Gastroesophageal sphincter (tissue), 4 donors: ENCODE measurements at regions not wholly inside any gene's neighbourhood (a gene's known extent, or its start where the extent isn't known, plus 50 kb on each side); places are given as distances from the start of the nearest gene placed in this dataset.

Experiments used
- ATAC-seq: fragments of 150-250 bp; one replicate; pipeline ENCODE4 v1.9.1; 2016; ENCODE audit warnings: mild to moderate bottlenecking, moderate library complexity
- H3K27ac ChIP-seq, 4 donors: fragments of 200-600 bp; sonication (generic) in 3 of 4; 1 replicate in 3 of 4; 2 replicates in 1 of 4; pipeline ENCODE4 v1.5.1; 2016 to 2019
- H3K27me3 ChIP-seq: fragments of 200-600 bp; sonication (generic); one replicate; pipeline ENCODE4 v1.5.1; 2019
- H3K36me3 ChIP-seq, 2 donors: fragments of 200-600 bp; sonication (generic); one replicate each; pipeline ENCODE4 v1.5.1; 2019; ENCODE audit warnings: control low read depth in 1 of 2
- H3K4me1 ChIP-seq, 3 donors: fragments of 200-600 bp; sonication (generic); 1 replicate in 2 of 3; 2 replicates in 1 of 3; pipeline ENCODE4 v1.5.1; 2016 to 2019; ENCODE audit warnings: control low read depth in 2 of 3
- H3K4me3 ChIP-seq, 2 donors: fragments of 200-600 bp; sonication (generic); one replicate each; pipeline ENCODE4 v1.5.1; 2019; ENCODE audit warnings: mild to moderate bottlenecking in 1 of 2, moderate library complexity in 1 of 2
- H3K9me3 ChIP-seq, 3 donors: fragments of 200-600 bp; sonication (generic); one replicate each; pipeline ENCODE4 v1.5.1; 2017 to 2019; ENCODE audit warnings: control low read depth in 2 of 3
- CTCF ChIP-seq, 4 experiments: fragments of 200-600 bp in 2 of 4; fragments of 450-650 bp in 2 of 4; sonication (generic) in 1 of 4; IDR thresholded peaks; one replicate each; pipeline ENCODE4 v1.5.1; 2017 to 2019; ENCODE audit warnings: antibody characterized with exemption in 4 of 4, mild to moderate bottlenecking in 2 of 4, moderate library complexity in 2 of 4
- EP300 ChIP-seq: sonication (generic); formaldehyde crosslinking; IDR thresholded peaks from one replicate; pipeline ENCODE4 v1.6.1; 2017; ENCODE audit warnings: antibody characterized with exemption, mild to moderate bottlenecking
- POLR2A ChIP-seq, 2 donors: fragments of 450-650 bp; IDR thresholded peaks; one replicate each; pipeline ENCODE4 v1.6.1; 2017; ENCODE audit warnings: antibody characterized with exemption in 2 of 2, mild to moderate bottlenecking in 2 of 2, moderate library complexity in 1 of 2
- POLR2AphosphoS5 ChIP-seq: sonication (generic); formaldehyde crosslinking; IDR thresholded peaks from one replicate; pipeline ENCODE4 v1.6.1; 2017; ENCODE audit warnings: antibody characterized with exemption
- WGBS, 2 donors: methylation state at CpG; one replicate each; pipeline ENCODE4 v1.1.5; 2018; ENCODE audit warnings: low coverage in 1 of 2; 5-methylcytosine and 5-hydroxymethylcytosine counted together

GRCh38 chr1:50308878-50309277 is 114.4 kb downstream of the DMRTA2 start:
- H3K27ac ChIP-seq, result no peak overlapping the region
- no peaks in the 10 kb centered on the region for H3K9me3 ChIP-seq
- H3K4me3 ChIP-seq, result no peak overlapping the region
- TF ChIP-seq EP300 (no peak), POLR2AphosphoS5 (no peak), CTCF (IDR thresholded peaks at IDR 0.05) (no peak), POLR2A (IDR thresholded peaks at IDR 0.05) (no peak)
- H3K36me3 ChIP-seq, result no peaks in the 10 kb centered on the region
- no peak for ATAC-seq
- H3K27me3 ChIP-seq, result peaks cover 15% of the 10 kb centered on the region
- WGBS, 2 donors, result 3 to 6% methylated on average over 5 of the region's 6 CpGs
- no peaks in the 10 kb centered on the region for H3K4me1 ChIP-seq

GRCh38 chr1:50305808-50306207 is 117.4 kb downstream of the DMRTA2 start:
- Histone ChIP-seq H3K4me3 (no peak overlapping the region), H3K4me1 (no peaks in the 10 kb centered on the region), H3K36me3 (no peaks in the 10 kb centered on the region), H3K27me3 (peaks cover 11% of the 10 kb centered on the region), H3K9me3 (no peaks in the 10 kb centered on the region), H3K27ac (no peak overlapping the region)
- TF ChIP-seq EP300, result no peak
- TF ChIP-seq CTCF (IDR thresholded peaks at IDR 0.05), result no peak
- TF ChIP-seq POLR2A (IDR thresholded peaks at IDR 0.05), result no peak
- no peak for TF ChIP-seq POLR2AphosphoS5
- WGBS, 2 donors, result 44% methylated on average over 1 of the region's 1 CpG; no CpG with 5 or more reads in 1 of the 2 donors
- no peak for ATAC-seq

- no peak for ATAC-seq
- no peaks in the 10 kb centered on the region for H3K27me3 ChIP-seq
- no peaks in the 10 kb centered on the region for H3K4me1 ChIP-seq
- H3K36me3 ChIP-seq, result no peaks in the 10 kb centered on the region
- no peak overlapping the region for H3K4me3 ChIP-seq
- H3K27ac ChIP-seq, result no peak overlapping the region
- H3K9me3 ChIP-seq, result no peaks in the 10 kb centered on the region
- TF ChIP-seq CTCF (IDR thresholded peaks at IDR 0.05) (no peak), POLR2A (IDR thresholded peaks at IDR 0.05) (no peak), EP300 (no peak), POLR2AphosphoS5 (no peak)
- 41 to 84% methylated on average over 3 to 4 of the region's 4 CpGs for WGBS, 2 donors
These were observed 122.9 kb downstream of the DMRTA2 start for GRCh38 chr1:50300297-50300696.

- no peak overlapping the region for H3K4me3 ChIP-seq
- no peaks in the 10 kb centered on the region for H3K9me3 ChIP-seq
- H3K36me3 ChIP-seq, result no peaks in the 10 kb centered on the region
- TF ChIP-seq CTCF (IDR thresholded peaks at IDR 0.05) (no peak), POLR2A (IDR thresholded peaks at IDR 0.05) (no peak), EP300 (no peak), POLR2AphosphoS5 (no peak)
- no peak for ATAC-seq
- WGBS, 2 donors, result 60 to 83% methylated on average over 1 of the region's 5 CpGs
- H3K27ac ChIP-seq, result no peak overlapping the region
- peaks cover 10% of the 10 kb centered on the region for H3K27me3 ChIP-seq
- H3K4me1 ChIP-seq, result no peaks in the 10 kb centered on the region
These were observed 127.7 kb downstream of the DMRTA2 start for GRCh38 chr1:50295566-50295965.

- ATAC-seq, result no peak
- WGBS, 2 donors, result 45 to 64% methylated on average over 4 to 6 of the region's 9 CpGs
- Histone ChIP-seq H3K9me3 (no peaks in the 10 kb centered on the region), H3K27me3 (peaks cover 32% of the 10 kb centered on the region), H3K36me3 (no peaks in the 10 kb centered on the region), H3K27ac (no peak overlapping the region), H3K4me3 (no peak overlapping the region), H3K4me1 (no peaks in the 10 kb centered on the region)
- no peak for TF ChIP-seq CTCF (IDR thresholded peaks at IDR 0.05)
- no peak for TF ChIP-seq POLR2A (IDR thresholded peaks at IDR 0.05)
- no peak for TF ChIP-seq POLR2AphosphoS5
- TF ChIP-seq EP300, result no peak
These were observed 131.0 kb downstream of the DMRTA2 start for GRCh38 chr1:50292276-50292675.
